OCI-LY7 (cell line): ENCODE measurements at regions not wholly inside any gene's neighbourhood (a gene's known extent, or its start where the extent isn't known, plus 50 kb on each side); places are given as distances from the start of the nearest gene placed in this dataset.

Experiments
- EZH2phosphoT487 ChIP-seq: fragments of 200-600 bp; sonication (generic); IDR thresholded peaks from 2 replicates; pipeline ENCODE4 v1.6.1; 2018; ENCODE audit warnings: low read depth, borderline replicate concordance, mild to moderate bottlenecking, mixed run types, antibody characterized with exemption, low read length, moderate library complexity, mixed read lengths
- TF ChIP-seq, protein P1 (sequence below): fragments of 200-600 bp; sonication (generic); conservative IDR thresholded peaks from 2 replicates; pipeline ENCODE4 v1.5.1; 2014; ENCODE audit warnings: mild to moderate bottlenecking, antibody characterized with exemption, low read length, moderate library complexity, mixed read lengths

DNA sequence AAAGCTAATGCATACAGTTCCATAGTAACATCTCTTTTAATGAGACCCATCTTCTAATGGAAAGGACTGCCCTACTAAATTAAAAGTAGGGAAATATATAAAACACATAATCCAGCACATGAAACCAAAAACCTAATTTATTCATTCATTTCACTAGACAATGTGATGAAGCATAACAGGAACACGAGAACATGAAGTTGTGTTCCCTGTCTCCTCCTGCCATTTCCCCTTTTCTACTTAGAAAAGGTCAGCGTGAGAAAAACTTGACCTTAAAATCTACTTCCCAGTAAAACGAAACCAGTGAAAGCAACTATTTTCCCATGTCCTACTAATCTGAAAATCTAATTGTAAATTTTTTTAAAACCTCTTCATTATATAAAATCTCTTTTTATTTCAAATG, 847.5 kb downstream of the TLE1 start:
- TF ChIP-seq, protein P1, sequence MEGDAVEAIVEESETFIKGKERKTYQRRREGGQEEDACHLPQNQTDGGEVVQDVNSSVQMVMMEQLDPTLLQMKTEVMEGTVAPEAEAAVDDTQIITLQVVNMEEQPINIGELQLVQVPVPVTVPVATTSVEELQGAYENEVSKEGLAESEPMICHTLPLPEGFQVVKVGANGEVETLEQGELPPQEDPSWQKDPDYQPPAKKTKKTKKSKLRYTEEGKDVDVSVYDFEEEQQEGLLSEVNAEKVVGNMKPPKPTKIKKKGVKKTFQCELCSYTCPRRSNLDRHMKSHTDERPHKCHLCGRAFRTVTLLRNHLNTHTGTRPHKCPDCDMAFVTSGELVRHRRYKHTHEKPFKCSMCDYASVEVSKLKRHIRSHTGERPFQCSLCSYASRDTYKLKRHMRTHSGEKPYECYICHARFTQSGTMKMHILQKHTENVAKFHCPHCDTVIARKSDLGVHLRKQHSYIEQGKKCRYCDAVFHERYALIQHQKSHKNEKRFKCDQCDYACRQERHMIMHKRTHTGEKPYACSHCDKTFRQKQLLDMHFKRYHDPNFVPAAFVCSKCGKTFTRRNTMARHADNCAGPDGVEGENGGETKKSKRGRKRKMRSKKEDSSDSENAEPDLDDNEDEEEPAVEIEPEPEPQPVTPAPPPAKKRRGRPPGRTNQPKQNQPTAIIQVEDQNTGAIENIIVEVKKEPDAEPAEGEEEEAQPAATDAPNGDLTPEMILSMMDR = no peak
- TF ChIP-seq EZH2phosphoT487 = no peak
